ENCODE measurements at regions not wholly inside any gene's neighbourhood (a gene's known extent, or its start where the extent isn't known, plus 50 kb on each side); places are given as distances from the start of the nearest gene placed in this dataset.
"Not testable (repeated sequence)": the region's sequence is repeated elsewhere in the genome, so short reads cannot be mapped to it uniquely, and the experiment has no call there.

DNA sequence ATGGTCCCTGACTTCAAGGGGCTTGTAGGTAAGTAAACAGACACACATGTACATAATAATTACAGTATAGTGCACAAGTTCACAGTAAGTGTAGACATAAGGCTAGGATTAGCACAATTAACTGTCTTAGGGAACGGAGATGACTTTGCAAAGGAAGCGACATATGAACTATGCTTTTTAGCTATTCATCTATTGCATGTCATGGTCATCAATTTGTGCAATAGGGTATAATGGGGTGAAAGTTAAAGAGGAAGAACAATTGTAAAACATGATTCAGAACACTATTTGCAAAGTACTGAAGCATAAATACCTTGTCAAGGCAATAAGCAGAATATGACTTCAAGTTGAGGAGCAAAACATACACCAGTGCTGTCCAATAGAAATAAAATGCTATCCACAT lies 112.3 kb upstream of the SLC8A1 start:
- DNase-seq (ENCODE audit: low read depth in 2 of 2): no peak

DNA sequence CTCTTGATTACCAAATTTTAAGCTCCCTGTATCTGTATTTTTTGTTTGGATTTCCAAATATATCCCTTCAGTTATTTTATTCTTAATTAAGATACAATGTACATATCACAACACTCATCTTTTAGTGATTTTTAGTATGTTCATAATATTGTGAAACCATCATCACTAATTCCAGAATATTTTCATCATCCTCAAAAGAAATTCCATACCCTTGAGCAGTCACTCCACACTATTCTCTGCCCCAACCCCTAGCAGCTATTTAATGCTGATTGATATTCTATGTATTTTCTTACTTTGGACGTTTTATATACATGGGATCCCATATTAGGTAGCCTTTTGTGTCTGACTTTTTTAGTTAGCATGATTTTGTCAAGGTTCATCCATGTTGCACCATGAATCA lies 127.4 kb upstream of the SLC8A1 start:
- DNase-seq (ENCODE audit: low read depth in 2 of 2): no peak

DNA sequence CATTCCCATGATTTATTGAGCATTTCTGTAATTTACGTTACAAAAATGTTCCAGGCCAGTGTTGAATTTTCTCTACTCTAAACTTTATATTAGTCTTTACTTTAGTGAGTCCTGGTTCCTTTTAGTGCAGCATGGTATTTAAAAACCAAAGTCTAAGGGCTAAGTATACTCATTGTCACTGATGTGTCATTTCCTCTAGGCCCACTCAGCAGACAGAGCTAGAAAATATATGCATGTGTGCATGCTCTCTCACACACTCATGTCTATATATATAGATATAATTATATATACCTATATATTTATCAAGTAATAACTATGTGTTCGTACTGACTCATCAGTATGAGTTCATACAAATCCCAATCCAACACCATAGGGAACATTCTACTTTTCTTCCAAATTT lies 132.5 kb upstream of the SLC8A1 start:
- no peak for DNase-seq (ENCODE audit: low read depth in 2 of 2)

DNA sequence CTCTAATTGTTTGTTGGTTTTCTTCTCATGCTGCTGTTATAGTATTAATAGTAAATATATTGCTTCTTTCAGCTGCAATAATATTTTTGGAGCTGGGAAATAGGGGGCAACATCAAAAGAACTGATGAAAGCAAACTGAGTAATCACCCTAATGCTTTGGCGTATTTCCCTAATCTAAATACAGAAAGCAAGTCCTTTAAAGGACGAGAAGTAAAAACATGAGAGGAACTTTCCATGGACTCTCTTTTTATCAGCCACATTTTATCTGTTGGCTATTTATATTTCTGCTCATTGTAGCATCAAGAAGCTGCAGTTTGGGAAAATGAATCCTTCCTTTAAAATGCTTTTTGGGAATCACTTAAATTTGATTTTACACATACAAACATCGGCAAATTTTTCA lies 139.9 kb upstream of the SLC8A1 start:
- no peak for DNase-seq (ENCODE audit: low read depth in 2 of 2)

DNA sequence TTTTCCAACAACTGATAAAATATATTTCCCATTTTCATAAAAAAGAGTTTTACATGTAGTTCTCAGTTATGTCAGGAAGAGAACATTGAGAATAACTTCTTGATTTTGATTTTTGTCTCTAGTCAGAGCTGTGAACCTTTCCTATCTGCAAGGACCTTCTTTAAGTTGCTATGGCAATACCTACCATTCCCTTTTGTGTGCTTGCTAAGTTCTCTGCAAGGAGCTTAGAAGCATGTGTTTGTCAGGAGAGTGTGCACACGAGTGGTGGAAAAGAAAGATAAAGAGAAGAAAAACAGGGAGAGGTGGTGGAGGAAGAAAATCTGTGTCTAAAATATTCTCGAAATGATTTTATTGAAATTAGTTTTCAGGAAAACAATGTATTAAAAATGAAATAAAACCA lies 140.3 kb upstream of the SLC8A1 start:
- DNase-seq (ENCODE audit: low read depth in 2 of 2): no peak

DNA sequence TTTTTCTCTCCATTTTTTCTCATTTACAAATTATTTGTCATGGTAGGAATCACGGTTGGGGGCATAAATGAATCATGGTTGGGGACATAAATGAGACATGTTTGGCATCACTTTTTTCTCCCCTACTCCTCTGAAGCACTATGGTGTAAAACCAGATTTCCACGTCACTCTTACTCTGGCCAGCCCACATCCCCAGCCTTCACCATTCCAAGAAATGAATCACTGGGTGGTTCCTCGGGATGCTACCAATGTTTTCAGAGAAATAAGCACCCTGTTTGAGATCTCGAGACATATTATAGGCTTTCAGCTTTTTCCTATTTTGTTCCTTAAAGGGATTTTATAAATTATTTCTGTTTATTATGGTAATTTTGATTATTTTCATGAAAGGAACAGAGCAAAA lies 155.0 kb upstream of the SLC8A1 start:
- no peak for DNase-seq (ENCODE audit: low read depth in 2 of 2)

DNA sequence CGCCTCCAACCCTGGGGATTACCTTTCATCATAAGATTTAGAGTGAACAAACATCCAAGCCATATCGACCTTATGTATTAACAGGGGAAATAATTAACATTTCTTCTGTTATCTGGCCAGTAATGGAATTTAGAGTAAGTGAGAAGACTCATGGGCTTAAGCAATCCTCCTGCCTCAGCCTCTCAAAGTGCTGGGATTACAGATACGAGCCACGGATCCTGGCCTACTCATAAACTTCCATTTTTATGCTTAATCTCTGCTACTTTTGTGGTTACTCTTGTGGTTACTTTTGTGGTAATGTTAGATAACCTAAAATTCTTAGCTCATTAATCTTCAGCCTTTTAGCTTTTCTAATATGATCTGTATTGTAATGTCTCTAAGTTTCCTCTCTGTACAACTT lies 159.3 kb upstream of the SLC8A1 start:
- no peak for DNase-seq (ENCODE audit: low read depth in 2 of 2)

DNA sequence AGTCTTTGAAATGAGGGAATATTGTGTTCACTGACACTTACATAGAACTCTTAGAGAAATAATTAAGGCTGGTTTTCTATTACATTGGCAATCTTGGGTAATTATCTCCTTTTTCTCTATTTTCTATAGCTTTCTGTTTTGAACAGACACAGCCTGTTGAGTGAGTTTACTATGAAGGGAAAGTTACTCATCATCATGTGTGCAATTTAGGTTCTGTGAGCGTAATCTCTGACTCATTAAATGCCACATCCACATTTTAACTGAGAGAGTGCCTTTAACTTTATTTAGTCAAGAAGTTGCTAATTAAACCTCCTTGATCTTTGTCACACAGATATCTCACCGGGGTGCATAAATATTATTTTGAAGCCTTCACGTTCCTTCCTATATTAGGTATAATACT lies 174.0 kb upstream of the SLC8A1 start:
- no peak for DNase-seq (ENCODE audit: low read depth in 2 of 2)

DNA sequence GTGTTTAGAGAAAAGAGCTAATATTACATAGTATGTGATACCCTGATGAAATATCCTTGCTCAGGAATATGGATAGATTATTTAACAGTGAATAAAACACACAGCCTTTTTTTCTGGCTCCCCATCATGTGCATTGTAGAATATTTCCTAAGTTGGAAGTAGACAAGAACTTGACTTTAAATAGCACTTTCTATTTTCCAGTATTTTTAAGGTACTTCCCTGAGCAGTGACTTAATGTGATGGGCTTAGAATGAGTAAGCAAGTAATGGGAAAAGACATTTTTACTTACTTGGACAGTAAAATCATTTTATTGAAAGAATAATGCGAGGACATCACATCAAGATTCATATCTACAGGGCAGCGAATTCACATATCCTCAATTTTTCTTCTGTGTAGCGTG lies 176.7 kb upstream of the SLC8A1 start:
- DNase-seq (ENCODE audit: low read depth in 2 of 2): no peak

DNA sequence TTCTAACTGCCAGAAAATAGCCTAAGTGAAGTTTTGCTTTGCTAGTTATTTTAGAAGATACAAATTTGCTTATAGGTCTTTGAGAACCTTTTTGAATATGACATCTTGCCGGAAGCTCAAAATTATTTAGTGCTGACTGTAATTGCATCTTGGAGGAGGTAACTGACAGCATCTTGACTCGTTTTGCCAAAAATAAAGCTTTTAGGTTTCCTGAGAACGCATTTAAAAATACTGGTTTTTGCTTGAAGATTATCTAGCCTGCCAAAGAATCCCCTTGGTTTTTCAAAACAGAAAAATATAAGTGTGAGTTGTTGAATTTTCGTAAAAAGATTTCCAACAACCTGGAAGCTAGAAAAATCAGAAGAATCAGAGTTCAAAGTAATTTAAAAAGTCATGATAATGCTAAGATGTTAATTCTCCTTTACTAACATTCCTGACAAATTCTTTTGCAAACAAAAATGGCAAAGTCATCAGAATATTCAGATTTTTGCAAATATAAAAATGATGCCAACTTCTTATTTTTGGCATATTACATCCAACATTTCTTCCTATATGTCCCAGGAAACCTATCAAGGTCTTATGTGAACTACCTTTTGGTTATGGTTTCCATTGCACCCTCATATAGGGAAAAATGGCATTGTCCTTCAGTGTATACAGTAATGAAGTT lies 178.0 kb upstream of the SLC8A1 start:
- no peak for DNase-seq (ENCODE audit: low read depth in 2 of 2)

DNA sequence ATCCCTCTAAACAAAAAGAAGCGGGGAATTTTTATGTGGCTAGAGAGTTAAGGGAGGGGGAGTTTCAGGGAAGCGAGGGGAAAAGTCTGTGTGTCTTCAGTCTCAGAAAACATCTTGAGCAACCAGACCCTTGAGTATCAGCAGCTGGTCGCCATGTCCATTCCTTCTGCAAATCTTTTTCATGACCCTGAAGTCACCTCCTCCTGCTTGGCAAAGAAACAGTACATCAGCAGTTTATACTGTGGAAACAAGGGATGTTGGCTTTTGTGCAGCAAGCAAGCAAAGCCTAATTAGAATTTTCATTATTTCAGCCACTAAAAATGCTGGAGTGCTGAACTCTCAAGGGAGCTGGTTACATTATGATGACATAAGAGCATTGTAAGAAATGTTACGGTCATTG lies 187.4 kb upstream of the SLC8A1 start:
- no peak for DNase-seq (ENCODE audit: low read depth in 2 of 2)

DNA sequence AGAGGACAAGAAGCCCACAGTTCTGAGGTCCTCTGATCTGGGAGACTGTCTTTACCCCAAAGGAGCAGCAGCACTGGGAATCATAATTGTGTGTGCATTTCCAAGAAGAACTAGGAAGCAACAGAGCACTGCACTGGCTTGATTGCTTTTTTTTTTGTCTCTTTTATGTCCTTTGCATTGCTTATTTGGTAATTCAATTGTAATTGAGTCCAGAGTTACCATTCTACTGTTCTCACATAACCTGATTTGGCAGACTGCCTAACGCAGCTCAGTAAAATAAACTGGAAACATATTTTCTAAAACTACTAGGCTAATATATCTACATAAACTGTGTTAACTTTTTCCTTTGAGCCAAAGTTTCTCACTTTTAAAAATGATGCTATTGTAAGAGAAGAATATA lies 190.3 kb upstream of the SLC8A1 start:
- no peak for DNase-seq (ENCODE audit: low read depth in 2 of 2)

DNA sequence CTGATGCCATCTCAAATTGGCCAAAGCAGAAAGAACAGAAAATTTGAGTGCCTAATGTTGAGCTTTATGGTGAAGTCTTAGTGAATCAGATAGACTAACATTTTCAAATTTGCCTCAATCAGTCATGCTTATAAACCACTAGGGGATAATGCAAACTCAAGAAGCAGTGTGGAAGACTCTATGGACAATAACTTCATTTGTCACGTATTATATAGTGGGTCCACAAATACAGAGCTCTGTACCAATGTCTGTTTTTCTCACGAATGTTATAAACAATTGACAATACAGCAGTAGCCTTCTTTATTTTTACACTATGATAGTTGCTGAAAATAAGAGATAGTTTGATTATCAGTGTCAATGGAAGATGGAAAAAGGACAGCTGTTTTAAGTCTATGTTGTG lies 190.8 kb upstream of the SLC8A1 start:
- DNase-seq (ENCODE audit: low read depth in 2 of 2): no peak

DNA sequence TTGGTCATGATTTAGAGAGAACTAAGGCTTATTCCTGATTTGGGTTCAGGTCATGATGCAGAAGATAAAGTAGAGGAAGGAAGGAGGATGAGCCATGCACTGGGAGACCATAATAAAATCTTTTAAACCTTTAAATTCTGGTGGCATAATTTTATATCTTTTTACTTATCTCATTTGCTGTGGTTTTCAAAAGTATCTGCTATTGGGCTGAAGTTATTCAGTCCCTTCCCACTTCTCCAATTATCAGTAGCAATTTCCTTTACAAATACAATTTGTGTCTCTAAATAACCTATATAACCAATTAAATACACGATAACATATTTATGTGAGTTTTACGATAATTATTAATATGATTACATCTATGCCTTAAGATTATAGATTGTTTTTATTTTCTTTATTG lies 194.8 kb upstream of the SLC8A1 start:
- DNase-seq (ENCODE audit: low read depth in 2 of 2): no peak

DNA sequence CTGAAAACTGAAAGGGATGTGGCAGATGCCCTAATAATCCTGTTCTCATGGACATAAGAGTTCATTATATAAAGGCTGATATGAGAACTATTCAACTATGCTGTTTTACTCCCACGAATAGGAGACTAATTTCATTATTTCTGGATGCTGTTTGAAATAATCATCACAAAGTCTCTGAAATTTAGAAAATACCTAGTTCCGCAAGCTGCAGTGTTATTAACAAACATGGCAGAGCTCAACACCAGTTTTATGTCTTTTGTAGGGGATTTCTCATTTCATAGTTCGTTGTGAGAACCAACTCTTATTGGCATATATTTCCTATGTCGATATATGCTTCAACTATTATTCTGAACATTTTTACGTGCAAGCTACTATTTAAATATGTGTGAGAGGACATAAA lies 200.3 kb upstream of the SLC8A1 start:
- DNase-seq (ENCODE audit: low read depth in 2 of 2): no peak

DNA sequence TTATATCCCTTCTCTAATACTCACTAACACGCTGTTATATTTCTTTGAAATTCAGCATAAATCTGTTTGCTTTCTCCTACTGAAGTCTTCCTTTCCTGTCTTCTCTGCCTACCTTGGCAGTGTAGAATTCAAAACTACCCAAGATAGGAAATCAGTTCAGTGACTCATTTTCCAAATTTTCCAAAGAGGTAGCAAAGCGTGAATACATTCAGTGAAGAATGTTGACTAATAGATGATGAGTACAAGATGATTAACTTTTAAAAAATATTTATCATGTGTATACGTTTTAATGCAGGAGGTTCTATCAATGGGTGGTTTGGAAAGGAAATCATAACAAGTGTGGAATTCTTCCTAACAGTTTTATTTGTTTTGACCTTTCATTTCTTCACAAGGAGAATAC lies 201.9 kb upstream of the SLC8A1 start:
- no peak for DNase-seq (ENCODE audit: low read depth in 2 of 2)

DNA sequence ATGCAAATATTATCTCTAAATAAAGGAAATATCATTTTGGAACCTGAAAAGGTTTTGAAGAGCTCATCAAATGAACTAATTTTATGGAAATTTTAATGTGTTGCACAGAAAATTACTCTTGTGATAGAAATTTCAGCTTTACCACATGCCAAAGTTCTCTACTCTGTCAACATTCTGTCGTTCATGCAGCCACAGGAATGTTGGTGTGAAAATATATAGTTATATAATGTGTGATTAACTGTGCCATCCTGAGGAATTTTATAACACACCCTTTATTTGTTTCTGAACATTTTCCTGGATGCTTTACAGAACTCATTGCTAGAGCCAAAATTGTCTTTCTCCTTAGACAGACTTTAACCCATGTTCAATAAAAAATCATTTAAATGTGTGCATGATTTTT lies 202.5 kb upstream of the SLC8A1 start:
- DNase-seq (ENCODE audit: low read depth in 2 of 2): no peak

DNA sequence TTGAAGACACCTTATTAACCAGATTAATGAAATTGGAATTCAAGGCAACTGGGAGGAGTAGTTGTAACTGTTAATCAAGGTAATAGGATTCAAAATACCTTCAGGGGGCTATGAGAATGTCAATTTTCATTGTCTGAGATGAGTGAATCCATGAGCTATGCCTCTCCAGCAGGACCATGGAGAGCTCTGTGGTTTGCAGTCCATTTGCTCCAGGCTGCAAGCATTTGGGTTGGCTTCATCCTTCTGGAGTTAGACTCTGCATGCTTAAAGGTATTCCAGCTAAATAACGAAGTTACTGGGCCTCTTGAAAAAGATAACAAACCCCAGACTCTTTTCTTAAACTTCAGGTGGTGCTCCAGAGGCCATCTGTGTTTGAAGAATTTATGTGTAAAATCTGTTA lies 207.1 kb upstream of the SLC8A1 start:
- DNase-seq (ENCODE audit: low read depth in 2 of 2): no peak

DNA sequence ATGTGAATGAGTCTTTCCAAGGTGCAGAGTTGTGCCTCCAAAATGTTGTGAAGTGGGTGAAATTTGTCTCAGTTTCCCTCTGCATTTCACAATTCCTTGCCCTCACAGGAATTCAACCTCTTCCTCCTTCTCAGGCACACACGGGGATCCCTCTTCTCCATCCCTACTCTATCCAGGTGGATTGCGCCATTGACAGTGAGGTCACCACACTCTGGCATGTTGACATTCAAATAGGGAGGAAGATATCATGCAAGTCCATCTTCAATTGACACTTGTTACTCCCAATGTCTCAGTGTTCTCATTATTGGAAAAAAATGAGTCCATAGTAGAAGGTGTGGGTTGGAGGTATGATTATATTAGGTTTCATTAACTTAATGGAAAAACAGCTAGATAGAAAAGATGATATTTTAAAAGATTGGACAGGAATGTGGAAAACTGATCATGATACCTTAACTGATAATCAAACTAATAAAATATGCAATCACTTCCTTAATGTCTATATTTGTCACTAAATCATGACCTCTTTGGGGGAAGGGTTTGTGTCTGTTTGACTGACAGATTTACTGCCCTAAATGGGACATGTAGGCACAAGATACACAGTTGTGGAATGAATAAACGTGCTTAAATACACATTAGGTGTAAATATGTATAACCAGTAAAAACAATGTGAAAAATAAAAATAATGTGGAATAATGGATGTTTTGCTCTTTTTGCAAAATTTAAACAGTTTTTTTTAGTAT lies 213.8 kb upstream of the SLC8A1 start:
- DNase-seq (ENCODE audit: low read depth in 2 of 2): no peak

DNA sequence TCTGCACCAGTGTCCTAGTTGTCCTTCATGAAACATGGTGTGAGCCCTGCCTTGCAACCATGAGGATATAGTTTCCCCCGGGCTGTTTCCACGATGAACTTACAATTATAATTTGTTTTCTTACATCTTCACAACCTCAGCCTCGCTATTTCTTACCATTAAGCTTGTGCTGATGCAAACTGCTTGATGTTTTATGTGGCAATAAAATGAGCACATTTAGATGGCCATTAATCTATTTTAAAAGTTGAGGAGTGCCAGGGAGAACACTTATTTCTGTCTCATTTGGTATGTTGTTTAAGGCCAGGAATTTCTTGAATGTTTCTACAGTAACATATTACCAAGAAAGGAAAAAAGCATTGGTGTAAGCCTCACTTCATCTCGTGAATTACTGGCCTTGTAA lies 214.5 kb upstream of the SLC8A1 start:
- DNase-seq (ENCODE audit: low read depth in 2 of 2): no peak

DNA sequence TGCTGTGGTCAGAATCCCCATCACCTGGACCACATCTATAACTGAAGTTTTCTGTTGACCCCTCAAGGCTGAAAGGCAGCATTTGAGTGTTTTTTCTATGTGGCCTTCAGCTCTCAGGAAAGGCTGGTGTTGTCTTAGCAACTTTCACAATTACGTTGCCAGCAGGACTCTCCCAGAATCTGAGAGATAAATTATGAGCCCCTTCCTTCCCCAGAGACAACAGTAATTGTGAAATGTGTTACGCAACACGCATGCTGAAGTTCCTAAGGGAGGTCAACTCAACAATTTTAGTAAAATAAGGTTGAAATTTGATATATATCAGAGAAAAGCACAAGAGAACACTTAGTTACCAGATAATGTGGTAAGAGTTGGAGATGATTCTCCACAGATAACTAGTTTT lies 216.5 kb upstream of the SLC8A1 start:
- DNase-seq (ENCODE audit: low read depth in 2 of 2): no peak

DNA sequence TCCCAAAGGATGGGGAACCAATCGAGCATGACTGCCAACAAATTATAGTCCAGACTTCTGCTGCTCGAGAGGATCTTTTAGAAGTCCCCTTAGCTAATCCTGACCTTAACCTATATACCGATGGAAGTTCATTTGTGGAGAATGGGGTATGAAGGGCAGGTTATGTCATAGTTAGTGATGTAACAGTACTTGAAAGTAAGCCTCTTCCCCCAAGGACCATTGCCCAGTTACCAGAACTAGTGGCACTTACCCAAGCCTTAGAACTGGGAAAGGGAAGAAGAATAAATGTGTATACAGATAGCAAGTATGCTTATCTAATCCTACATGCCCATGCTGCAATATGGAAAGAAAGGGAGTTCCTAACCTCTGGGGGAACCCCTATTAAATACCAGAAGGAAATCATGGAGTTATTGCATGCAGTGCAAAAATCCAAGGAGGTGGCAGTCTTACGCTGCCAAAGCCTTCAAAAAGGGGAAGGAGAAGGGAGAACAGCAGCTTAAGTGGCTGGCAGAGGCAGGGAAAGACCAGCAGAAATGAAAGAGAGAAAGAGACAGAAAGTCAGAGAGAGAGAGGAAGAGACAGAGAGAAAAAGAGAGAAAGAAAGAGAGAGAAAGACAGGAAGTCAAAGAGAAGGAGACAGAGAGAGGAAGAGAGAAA lies 224.4 kb upstream of the SLC8A1 start:
- not testable (repeated sequence) for DNase-seq (ENCODE audit: low read depth in 2 of 2)

DNA sequence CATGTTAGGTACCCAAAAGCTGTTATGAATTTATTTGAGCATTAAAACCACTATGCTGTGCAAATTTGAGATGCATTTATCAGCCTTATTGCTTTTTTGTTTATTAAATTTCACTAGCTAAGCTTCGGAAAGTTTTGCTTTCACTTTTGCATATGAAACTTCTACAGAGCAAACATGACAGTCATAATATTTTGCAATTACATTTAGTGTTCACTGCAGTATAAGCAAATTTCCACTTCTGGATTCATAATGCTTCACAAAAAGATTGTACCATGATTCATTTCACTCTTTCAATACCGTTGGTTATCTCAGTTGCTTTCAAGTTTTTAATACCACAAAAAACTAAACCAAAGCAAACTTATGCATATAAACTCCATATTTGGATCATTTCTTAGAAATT lies 228.7 kb upstream of the SLC8A1 start:
- no peak for DNase-seq (ENCODE audit: low read depth in 2 of 2)
